Endothelial cell of umbilical vein (primary cell): ENCODE measurements at regions not wholly inside any gene's neighbourhood (a gene's known extent, or its start where the extent isn't known, plus 50 kb on each side); places are given as distances from the start of the nearest gene placed in this dataset.

Experiments
- BruUV-seq: library from RNA; stranded (reverse); fragments of 400-500 nt; replicated peaks from 2 replicates; lab custom pipeline; 2021; lab: Mats Ljungman, UMichigan
- CTCF ChIA-PET: fragments of 300-600, 350-600 bp; sonication (Branson Sonifier 250); formaldehyde crosslinking; loops from one replicate; lab custom pipeline; 2021; ENCODE audit warnings: antibody characterized with exemption, inconsistent platforms; lab: Charles Lee
- POLR2A ChIA-PET: fragments of 300-600, 350-600 bp; sonication (Branson Sonifier 250); formaldehyde crosslinking; loops from one replicate; lab custom pipeline; 2021; ENCODE audit warnings: antibody characterized with exemption, inconsistent platforms; lab: Charles Lee
- DNase-seq: peaks from one replicate; pipeline ENCODE4 v3.0.0-alpha.2; 2011; ENCODE audit warnings: low read depth, low spot score
- FAIRE-seq: peaks from 2 replicates; lab custom pipeline; 2011; peaks lifted over from hg19 to GRCh38; lab: Jason Lieb, UNC
- H2AFZ ChIP-seq: 2 replicates; pipeline ENCODE4 v1.6.0; 2012; ENCODE audit warnings: low read depth, low read length, control low read depth, inconsistent platforms
- H3K27ac ChIP-seq: 2 replicates; pipeline ENCODE4 v1.5.1; 2011; ENCODE audit warnings: low read depth, mild to moderate bottlenecking, control low read depth, low read length, moderate library complexity; ENCODE audit not compliant: insufficient read depth
- H3K27me3 ChIP-seq, 2 experiments: 2 replicates each; pipeline versions ENCODE4 v1.6.0 to v1.6.1; 2011; ENCODE audit warnings: low read length in 2 of 2, mixed read lengths in 1 of 2; ENCODE audit not compliant: control insufficient read depth in 2 of 2, insufficient read depth in 2 of 2
- H3K36me3 ChIP-seq, 2 experiments: 2 replicates in 1 of 2; 3 replicates in 1 of 2; pipeline ENCODE4 v1.5.1; 2011; ENCODE audit warnings: low read length in 2 of 2, mild to moderate bottlenecking in 1 of 2, moderate library complexity in 1 of 2; ENCODE audit not compliant: control insufficient read depth in 2 of 2, insufficient read depth in 2 of 2; ENCODE audit errors: extremely low read depth in 1 of 2
- H3K4me1 ChIP-seq: 3 replicates; pipeline ENCODE4 v1.5.1; 2011; ENCODE audit warnings: mild to moderate bottlenecking, low read length; ENCODE audit not compliant: control insufficient read depth, insufficient read depth; ENCODE audit errors: extremely low read depth
- H3K4me2 ChIP-seq: 2 replicates; pipeline ENCODE4 v1.6.1; 2011; ENCODE audit warnings: low read length, control low read depth, mixed read lengths; ENCODE audit not compliant: insufficient read depth
- H3K4me3 ChIP-seq, 3 experiments: fragments of 200-600 bp in 1 of 3; sonication (generic), shearing (Covaris generic) in 1 of 3; replicated peaks in 1 of 3; 2 replicates each; pipeline ENCODE4 v1.5.1; 2011 to 2016; ENCODE audit warnings: control low read depth in 3 of 3, low read length in 3 of 3, mild to moderate bottlenecking in 2 of 3, inconsistent platforms in 1 of 3, low read depth in 1 of 3, moderate library complexity in 1 of 3; ENCODE audit not compliant: insufficient read depth in 1 of 3
- H3K79me2 ChIP-seq: 2 replicates; pipeline ENCODE4 v1.6.0; 2012; ENCODE audit warnings: low read length, inconsistent platforms; ENCODE audit not compliant: control insufficient read depth, insufficient read depth
- H3K9ac ChIP-seq: replicated peaks from 2 replicates; pipeline ENCODE3; 2011; ENCODE audit warnings: low read length, control low read depth; ENCODE audit not compliant: insufficient read depth; ENCODE audit errors: extremely low read depth
- H3K9me1 ChIP-seq: replicated peaks from 3 replicates; pipeline ENCODE4 v1.6.0; 2011; ENCODE audit warnings: mild to moderate bottlenecking, low read length; ENCODE audit not compliant: control insufficient read depth, insufficient read depth; ENCODE audit errors: extremely low read depth
- H3K9me3 ChIP-seq: replicated peaks from 2 replicates; pipeline ENCODE4 v1.5.1; 2012; ENCODE audit warnings: low read length, inconsistent platforms; ENCODE audit not compliant: control insufficient read depth, insufficient read depth
- H4K20me1 ChIP-seq: replicated peaks from 2 replicates; pipeline ENCODE3; 2011; ENCODE audit warnings: mild to moderate bottlenecking, low read length; ENCODE audit not compliant: control insufficient read depth, insufficient read depth; ENCODE audit errors: extremely low read depth
- EZH2 ChIP-seq: IDR thresholded peaks from 2 replicates; pipeline ENCODE4 v1.6.1; 2012; ENCODE audit warnings: borderline replicate concordance, low read depth, mild to moderate bottlenecking, moderate library complexity, low read length, inconsistent platforms; ENCODE audit not compliant: severe bottlenecking
- FOS ChIP-seq: IDR thresholded peaks from 2 replicates; pipeline ENCODE4 v1.6.1; 2011; ENCODE audit warnings: mild to moderate bottlenecking, low read length, moderate library complexity, borderline replicate concordance; ENCODE audit not compliant: insufficient read depth
- GATA2 ChIP-seq: IDR thresholded peaks from 2 replicates; pipeline ENCODE4 v1.7.0; 2011; ENCODE audit warnings: low read depth, mild to moderate bottlenecking, moderate library complexity, mixed read lengths, low read length; ENCODE audit not compliant: insufficient read length, insufficient read depth
- JUN ChIP-seq: IDR thresholded peaks from 2 replicates; pipeline ENCODE4 v1.6.1; 2011; ENCODE audit warnings: borderline replicate concordance, low read depth; ENCODE audit not compliant: insufficient read length, insufficient read depth
- MYC ChIP-seq: IDR thresholded peaks from one replicate; pipeline ENCODE4 v1.6.1; 2011; ENCODE audit warnings: mild to moderate bottlenecking, low read depth, low read length
- POLR2A ChIP-seq: IDR thresholded peaks from 2 replicates; pipeline ENCODE4 v1.6.1; 2012; ENCODE audit warnings: low read depth, mild to moderate bottlenecking, control low read depth, low read length
- POLR2AphosphoS5 ChIP-seq: IDR thresholded peaks from 2 replicates; pipeline ENCODE4 v1.6.1; 2012; ENCODE audit warnings: low read depth, mild to moderate bottlenecking, control low read depth, low read length, moderate library complexity; ENCODE audit not compliant: insufficient read depth
- dilution Hi-C: fragments of 300-500 bp; cut with MboI; formaldehyde crosslinking; loops from one replicate; pipeline ENCODE4 v1.15.0; 2019; ENCODE audit warnings: low sequenced_read_pairs; ENCODE audit not compliant: extremely low pct_ligation_motif_present
- intact Hi-C: fragments of 100-400 bp; cut with micrococcal nuclease; formaldehyde crosslinking; loops from one replicate; pipeline ENCODE4 v1.10.0; 2022
- TF ChIP-seq, protein P1 (sequence below), 2 donors: IDR thresholded peaks; 1 replicate in 1 of 2; 2 replicates in 1 of 2; pipeline ENCODE4 v1.5.1; 2011; ENCODE audit warnings: low read length in 2 of 2, mild to moderate bottlenecking in 2 of 2, moderate library complexity in 2 of 2, control low read depth in 1 of 2, inconsistent platforms in 1 of 2, low read depth in 1 of 2; ENCODE audit not compliant: insufficient read depth in 1 of 2; ENCODE audit errors: extremely low read depth in 1 of 2
- TF ChIP-seq, protein P2 (sequence below): IDR thresholded peaks from 2 replicates; pipeline ENCODE4 v1.6.1; 2011; ENCODE audit not compliant: insufficient read depth, insufficient read length

DNA sequence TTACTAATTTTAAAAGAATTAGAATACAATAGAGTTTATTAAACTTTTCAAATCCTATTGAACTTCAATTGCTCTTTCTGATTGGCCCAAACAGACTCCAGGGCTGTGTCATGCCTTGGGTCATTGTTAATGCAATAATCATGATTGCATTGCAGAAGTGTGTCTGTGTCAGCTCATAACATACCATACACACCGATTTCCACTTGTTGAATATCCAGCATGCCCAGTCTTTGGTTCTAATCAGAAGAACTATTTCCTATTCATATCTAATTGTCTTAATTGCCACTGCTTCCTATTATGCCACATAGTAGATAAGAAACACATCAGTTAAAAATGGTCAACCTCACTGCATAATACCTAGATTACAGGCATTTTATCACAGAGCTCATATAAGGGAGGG is 106.1 kb upstream of the JAG1 start:
- TF ChIP-seq, protein P1, sequence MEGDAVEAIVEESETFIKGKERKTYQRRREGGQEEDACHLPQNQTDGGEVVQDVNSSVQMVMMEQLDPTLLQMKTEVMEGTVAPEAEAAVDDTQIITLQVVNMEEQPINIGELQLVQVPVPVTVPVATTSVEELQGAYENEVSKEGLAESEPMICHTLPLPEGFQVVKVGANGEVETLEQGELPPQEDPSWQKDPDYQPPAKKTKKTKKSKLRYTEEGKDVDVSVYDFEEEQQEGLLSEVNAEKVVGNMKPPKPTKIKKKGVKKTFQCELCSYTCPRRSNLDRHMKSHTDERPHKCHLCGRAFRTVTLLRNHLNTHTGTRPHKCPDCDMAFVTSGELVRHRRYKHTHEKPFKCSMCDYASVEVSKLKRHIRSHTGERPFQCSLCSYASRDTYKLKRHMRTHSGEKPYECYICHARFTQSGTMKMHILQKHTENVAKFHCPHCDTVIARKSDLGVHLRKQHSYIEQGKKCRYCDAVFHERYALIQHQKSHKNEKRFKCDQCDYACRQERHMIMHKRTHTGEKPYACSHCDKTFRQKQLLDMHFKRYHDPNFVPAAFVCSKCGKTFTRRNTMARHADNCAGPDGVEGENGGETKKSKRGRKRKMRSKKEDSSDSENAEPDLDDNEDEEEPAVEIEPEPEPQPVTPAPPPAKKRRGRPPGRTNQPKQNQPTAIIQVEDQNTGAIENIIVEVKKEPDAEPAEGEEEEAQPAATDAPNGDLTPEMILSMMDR (IDR thresholded peaks at IDR 0.05; ENCODE audit: extremely low read depth in 1 of 2, insufficient read depth in 1 of 2, low read depth in 1 of 2, low read length in 2 of 2), result no peak
- no peak for TF ChIP-seq POLR2AphosphoS5
- no peak for TF ChIP-seq GATA2
- no peak for TF ChIP-seq MYC
- no peak for TF ChIP-seq EZH2
- no peak for TF ChIP-seq JUN
- TF ChIP-seq, protein P2, sequence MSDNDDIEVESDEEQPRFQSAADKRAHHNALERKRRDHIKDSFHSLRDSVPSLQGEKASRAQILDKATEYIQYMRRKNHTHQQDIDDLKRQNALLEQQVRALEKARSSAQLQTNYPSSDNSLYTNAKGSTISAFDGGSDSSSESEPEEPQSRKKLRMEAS, result no peak
- no peak for TF ChIP-seq FOS
- TF ChIP-seq POLR2A, result no peak
- Histone ChIP-seq H3K36me3 (no peaks in the 10 kb centered on the region), H3K27ac (no peak overlapping the region), H4K20me1 (no peaks in the 10 kb centered on the region), H3K9me1 (no peaks in the 10 kb centered on the region), H3K4me3 (no peak overlapping the region), H3K4me1 (no peaks in the 10 kb centered on the region), H3K79me2 (no peaks in the 10 kb centered on the region), H3K27me3 (no peaks in the 10 kb centered on the region), H3K4me2 (no peak overlapping the region), H2AFZ (no peak overlapping the region), H3K9me3 (no peaks in the 10 kb centered on the region), H3K9ac (no peak overlapping the region)
- dilution Hi-C loops, result no loop called here
- ChIA-PET POLR2A (no interaction called here), CTCF (interaction anchor here (1.7 kb wide), 1 partner anchor 16 kb away, joined by 3 read pairs; no protein-coding TSS in a partner anchor)
- no peak for FAIRE-seq
- intact Hi-C loops, result no loop called here
- DNase-seq, result no peak
- no TSS peak for BruUV-seq
